Kidney glomerular epithelial cell (primary cell): ENCODE measurements at regions not wholly inside any gene's neighbourhood (a gene's known extent, or its start where the extent isn't known, plus 50 kb on each side); places are given as distances from the start of the nearest gene placed in this dataset.
A peak's percentile ranks its signal among the peaks of the same experiment; 100 is the strongest.
"Not testable (repeated sequence)": the region's sequence is repeated elsewhere in the genome, so short reads cannot be mapped to it uniquely, and the experiment has no call there.

Source experiments
- DNase-seq: peaks from one replicate; lab custom pipeline; 2025; lab: John Stamatoyannopoulos, UW

DNA sequence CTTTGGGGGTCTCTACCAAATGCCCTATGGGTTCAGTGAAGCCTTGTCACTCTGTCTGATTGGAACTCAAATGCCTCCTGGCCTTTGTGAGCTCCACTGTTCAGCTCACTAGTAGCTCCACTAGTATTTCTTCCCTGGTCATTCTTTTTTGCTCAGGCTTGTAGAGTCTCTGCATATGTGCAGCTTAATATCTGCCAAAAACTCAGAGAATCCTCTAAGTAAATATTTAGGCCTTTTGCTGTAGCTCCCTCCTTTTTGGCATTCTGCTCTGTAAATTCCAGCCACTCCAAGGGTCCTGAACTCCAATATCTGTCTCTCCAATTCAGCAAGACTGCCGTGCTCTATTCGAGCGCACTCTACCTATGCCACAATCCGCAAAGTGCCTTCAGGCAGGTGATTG lies 146.5 kb downstream of the MAIP1 start:
- DNase-seq = no peak

DNA sequence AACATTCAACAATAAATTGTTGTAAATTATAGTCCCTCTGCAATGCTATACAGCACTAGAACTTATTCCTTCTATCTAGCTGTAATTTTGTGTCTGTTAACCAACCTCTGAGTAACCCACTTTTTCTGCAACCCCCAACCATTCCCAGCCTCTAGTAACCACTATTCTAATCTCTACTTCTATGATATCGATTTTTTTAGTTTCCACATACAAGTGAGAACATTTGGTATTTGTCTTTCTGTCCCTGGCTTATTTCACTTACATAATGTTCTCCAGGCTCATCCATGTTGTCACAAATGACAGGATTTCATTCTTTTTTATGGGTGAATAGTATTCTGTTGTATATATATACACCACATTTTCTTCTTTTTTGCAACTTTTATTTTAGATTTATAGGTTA lies 147.6 kb downstream of the MAIP1 start:
- no peak for DNase-seq

DNA sequence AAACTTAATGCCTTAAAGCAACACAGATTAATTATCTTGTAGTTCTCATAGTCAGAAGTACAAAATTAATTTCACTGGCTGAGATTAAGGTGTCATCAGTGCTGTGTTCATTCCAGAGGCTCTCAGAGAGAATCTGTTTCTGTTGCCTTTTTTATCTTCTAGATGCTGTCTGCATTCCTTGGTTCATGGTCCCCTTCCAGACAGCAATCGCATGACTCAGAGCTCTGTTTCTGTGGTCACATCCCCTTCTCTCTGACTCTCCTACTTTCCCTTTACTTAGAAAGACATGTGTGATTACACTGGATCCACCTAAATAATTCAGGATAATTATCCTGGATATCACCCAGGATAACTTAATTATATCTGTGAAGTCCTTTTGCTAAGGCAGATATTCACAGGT lies 148.6 kb downstream of the MAIP1 start:
- no peak for DNase-seq

DNA sequence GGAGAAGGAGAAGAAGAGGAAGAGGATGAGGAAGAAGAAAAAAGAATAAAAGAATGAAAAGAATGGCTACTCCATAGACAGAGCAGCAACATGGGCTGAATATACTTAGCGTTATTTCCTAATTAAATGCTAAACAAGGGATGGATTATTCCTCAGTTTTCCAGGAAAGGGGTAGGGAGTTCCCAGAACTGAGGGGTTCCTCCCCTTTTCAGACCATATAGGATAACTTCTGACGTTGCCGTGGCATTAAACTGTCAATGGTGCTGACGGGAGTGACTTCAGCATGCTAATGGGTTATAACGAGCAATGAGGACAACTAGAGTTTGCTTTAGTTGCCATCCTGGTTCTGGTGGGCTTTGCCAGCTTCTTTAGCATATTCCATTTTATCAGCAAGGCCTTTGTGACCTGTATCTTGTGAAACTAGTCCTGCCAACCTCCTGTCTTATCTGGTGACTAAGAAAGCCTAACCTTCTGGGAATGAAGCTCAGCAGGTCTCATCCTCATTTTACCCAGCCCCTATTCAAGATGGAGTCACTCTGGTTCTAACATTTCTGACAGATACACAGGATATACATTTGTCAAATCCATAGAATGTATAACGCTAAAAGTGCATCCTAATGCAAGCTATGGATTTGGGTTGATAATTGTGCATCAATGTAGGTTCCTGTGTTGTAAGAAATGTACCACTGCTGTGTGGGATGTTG lies 152.3 kb downstream of the MAIP1 start:
- DNase-seq = no peak

DNA sequence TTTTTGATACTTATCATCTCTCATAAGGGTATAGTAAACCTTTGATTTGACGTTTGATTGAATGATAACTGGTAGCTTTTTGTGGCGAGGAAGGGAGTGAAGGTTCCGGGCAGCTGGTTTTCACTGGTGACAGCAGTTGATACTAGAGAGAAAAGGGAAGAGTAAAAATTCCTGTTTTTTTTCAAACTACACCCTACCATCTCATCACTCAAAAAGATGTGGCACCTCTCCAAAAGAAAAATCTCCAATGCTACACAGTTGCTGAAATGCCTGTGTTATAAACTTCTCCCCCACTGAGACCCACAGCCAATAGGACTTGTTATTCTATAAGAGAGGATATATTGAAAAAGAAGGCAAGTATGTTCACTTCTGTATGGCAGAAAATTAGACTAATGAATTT lies 154.0 kb downstream of the MAIP1 start:
- no peak for DNase-seq

DNA sequence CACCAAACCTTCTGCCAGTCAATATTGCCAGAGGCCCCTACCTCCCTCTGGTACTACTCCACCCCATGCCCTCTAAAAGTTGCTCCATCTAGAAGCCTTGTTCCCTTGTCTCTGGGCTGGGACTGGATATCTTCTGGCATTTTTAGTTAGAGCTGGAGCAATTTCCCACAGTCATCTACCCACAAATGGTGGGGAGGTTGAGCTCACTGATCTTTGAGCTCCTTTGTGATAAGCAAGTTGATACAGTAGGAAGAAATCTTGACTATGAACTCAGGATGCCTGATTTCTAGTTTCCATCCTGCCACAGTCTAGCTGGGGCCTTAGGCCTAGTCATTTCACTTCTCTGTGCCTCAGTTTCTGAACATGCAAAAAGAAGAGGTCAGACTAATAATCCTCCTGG lies 155.0 kb downstream of the MAIP1 start:
- DNase-seq = no peak

DNA sequence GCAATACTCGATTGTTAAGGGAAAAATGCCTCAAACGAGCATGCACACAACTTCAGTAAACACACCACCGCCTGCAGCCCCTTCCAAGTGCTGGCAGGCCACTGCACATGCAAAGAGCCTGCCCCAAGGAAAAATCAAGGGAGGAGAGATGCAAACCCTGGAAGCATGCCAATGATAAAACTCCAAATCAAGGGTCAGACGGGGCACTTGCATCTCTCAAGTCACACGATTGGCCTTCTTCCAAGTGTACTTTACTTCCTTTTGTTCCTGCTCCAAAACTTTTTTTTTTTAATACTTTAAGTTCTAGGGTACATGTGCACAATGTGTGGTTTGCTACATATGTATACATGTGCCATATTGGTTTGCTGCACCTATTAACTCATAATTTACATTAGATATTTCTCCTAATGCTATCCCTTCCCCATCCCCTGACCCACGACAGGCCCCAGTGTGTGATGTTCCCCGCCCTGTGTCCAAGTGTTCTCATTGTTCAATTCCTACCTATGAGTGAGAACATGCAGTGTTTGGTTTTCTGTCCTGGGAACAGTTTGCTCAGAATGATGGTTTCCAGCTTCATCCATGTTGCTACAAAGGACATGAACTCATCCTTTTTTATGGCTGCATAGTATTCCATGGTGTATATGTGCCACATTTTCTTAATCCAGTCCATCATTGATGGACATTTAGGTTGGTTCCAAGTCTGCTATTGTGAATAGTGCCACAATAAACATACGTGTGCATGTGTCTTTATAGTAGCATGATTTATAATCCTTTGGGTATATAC lies 157.8 kb downstream of the MAIP1 start:
- not testable (repeated sequence) for DNase-seq

DNA sequence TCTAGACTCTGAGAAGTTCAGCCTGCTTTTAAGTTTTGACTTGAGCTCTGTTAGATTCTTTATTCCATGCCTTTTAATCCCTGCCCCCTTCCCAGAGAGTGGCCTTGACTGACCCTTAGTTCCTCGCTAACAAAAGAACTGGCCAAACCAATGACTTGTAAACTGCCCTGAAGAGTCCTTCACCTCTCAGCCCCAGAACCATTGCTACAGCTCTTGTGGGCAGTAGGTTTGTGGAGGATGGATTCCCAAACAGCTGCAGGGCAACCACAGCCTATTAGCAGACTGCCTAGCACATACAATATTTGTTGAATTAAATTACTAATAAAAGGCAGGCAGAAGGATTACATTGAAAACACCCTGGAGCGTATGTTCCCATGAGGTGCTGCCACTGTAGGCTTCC lies 163.9 kb downstream of the MAIP1 start:
- no peak for DNase-seq

DNA sequence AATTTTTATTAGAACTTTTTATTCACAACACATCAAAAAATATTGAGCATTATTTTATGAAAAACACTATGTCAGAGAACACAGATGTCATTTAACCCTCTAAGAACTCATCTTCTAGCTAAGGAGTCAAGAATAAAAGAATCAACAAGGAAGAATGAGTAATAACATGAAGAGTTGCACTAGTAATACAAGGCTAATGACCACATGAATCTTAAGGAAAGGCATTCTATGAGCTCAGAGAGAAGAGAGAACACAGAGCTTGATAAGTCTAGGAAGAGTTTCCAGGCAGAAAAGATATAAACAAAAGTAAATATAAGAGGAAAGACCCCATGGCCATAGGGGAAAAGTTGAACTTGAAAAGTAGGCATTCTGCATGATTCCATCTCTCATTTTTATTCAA lies 166.5 kb downstream of the MAIP1 start:
- peak; percentile 24 for DNase-seq

DNA sequence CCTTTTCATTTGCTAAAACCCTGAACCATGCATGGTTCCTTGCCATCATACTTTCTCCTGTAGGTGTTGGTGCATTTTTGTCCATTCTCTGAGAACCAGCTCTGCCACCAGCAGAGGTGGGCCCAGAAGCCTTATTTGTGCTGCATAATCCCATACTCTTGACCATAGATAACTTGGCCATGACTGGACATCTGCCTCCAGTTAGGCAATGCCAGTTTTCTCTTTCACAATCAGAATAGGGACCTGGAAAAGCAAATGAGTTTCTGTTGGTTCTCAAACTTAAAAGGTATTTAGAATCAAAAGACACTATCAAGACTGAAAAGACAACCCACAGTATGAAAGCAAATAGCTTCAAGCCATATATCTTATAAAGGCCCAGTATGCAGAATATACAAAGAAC lies 167.3 kb downstream of the MAIP1 start:
- no peak for DNase-seq

DNA sequence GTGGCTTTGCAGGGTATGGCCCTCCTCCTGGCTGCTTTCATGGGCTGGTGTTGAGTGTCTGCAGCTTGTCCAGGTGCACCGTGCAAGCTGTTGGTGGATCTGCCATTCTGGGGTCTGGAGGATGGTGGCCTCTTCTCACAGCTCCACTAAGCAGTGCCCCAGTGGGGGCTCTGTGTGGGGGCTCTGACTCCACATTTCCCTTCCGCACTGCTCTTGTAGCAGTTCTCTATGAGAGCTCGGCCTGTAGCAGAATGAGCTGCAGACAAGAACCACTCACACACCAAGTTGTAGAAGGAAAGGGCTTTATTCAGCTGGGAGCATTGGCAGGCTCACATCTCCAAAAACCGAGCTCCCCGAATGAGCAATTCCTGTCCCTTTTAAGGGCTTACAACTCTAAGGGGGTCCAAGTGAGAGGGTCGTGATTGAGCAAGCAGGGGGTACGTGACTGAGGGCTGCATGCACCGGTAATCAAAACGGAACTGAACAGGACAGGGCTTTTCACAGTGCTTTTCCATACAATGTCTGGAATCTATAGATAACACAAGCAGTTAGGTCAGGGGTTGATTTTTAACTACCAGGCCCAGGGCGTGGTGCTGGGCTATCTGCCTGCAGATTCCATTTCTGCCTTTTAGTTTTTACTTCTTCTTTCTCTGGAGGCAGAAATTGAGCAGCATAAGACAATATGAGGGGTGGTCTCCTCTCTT lies 169.4 kb downstream of the MAIP1 start:
- DNase-seq = not testable (repeated sequence)

DNA sequence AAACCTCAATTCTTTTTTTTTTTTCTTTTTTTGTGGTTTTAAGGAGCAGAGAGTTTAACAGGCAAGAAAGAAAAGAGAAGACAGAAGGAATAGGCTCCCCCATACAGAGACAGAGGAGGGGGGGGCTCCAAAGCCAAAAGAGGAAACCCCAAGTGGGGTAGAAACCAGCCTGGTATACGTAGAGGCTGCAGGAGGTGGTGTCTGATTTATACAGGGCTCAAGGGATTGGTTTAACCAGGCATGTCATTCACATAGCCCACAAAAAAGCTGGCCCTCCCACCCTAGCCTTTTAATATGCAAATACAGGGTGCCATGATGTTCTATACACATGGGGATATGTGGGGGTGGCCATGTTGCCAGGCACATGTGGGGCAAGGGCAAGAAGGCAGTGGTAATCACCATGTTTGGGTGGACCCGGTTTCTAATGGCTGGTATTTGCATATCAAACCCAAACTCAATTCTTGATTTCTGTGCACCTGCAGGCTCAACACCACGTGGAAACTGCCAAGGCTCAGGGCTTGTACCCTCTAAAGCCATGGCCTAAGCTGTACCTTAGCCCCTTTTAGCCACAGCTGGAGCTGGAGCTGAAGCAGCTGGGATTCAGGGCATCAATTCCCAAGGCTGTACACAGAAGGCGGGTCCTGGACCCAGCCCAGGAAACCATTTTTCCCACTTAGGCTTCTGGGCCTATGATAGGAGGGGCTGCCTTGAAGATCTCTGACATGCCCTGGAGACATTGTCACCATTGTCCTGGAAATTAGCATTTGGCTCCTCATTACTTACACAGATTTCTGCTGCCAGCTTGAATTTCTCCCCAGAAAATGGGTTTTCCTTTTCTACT lies 170.3 kb downstream of the MAIP1 start:
- DNase-seq = no peak

DNA sequence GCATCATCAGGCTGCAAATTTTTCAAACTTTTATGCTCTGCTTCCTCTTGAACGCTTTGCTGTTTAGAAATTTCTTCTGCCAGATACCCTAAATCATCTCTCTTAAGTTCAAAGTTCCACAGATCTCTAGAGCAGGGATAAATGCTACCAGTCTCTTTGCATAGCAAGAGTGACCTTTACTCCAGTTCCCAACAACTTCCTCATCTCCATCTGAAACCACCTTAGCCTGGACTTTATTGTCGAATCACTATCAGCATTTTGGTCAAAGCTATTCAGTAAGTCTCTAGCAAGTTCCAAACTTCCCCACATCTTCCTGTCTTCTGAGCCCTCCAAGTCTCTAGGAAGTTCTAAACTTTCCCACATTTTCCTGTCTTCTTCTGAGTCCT lies 170.9 kb downstream of the MAIP1 start:
- not testable (repeated sequence) for DNase-seq

DNA sequence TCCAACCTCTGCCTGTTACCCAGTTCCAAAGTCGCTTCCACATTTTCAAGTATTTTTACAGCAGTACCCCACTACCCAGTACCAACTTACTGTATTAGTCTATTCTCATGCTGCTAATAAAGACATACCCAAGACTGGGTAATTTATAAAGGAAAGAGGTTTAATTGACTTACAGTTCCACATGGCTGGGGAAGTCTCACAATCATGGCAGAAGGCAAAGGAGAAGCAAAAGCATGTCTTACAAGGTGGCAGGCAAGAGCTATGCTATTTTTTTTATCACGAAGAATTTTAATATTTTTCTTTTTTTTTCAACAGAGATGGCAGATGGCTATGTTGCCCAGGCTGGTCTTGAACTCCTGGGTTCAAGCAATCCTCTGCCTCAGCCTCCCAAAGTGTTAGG lies 171.3 kb downstream of the MAIP1 start:
- DNase-seq = not testable (repeated sequence)

DNA sequence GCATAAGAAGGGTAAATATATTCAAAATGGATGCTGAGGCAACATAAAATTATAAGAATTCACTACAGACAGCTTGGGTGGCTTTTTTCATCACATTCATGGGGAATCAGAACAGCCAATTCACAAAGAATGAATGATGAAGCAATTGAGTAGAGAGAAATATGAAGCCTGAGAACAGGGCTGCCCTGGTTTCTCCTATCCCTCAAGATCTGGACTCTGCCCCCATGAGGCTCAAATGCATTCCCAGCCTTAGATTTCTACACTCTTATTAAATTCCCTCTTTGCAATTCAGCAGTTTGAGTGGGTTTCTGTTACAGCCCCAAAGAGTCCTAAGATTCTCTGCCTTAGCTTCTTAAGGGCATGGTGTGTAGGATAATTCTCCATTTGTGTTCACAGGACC lies 172.5 kb downstream of the MAIP1 start:
- no peak for DNase-seq

DNA sequence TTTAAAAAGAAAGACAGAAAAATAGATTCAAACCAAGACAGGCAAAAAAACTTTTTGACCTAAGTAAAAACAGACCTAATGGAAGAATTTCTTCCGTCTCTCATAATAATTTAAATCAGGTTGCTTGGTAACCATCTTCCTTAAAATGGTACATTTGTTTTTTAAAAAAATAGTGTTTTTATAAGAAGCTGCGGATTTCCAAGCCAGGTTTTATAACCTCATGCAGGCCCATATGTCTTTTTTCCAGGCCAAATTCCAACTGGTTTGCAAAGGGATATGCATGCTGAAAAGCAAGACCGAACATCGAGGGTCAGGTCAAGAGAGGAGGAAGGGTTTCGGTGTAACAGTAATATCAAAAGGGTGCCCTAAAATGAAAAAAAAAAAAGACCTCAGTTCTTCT lies 172.9 kb downstream of the MAIP1 start:
- DNase-seq = no peak

DNA sequence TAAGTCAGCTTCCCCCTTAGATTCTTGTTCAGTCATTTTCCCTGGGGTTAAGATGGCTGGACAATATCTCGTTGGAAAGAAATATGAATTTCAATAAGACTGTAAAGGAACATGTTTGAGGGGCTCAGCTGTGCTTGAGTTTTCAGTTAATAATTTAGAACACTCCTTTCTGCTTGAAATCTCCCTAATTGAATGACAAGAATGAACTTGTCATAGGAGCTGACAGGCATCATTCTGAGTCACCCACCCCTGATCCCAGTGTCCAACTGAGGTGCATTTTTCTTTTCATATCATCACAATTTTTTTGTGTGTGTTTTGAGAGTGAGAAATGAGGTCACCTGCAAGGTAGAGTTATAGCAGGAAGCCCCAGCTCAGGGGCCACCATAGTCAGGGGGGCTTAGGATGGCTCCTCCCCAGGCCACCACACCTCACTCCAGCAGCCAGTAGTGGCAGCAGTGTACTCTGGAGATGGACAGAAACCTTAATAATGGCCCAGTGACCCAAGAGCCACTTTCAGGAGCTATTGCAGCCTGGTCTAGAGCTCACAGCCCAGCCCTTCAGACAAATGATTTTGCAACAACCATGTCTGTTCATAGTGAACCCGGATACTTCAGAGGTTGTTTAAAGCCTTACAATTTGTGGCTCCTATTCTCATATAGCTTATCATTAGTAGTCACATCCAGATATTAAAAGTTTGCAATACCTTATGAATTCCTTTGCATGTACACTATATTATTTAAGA lies 174.5 kb downstream of the MAIP1 start:
- DNase-seq = no peak

DNA sequence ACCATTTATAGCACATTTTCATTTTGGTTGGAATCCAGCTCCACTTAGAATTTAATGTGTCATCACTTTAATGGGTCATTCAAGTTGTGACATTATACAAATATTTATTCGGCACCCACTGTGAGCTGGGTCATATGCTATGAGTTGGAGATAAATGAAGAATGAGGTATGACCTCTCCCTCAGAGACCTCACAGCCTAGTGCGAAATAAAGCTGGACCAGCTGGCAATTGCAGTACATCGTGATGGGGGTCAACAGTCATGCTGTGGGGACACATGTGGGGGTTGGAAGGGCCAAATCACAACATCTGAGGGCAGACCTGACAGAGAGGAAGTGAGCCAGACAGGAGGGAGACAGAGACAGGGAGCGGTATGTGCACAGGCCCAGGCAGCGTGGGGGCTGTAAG lies 175.4 kb downstream of the MAIP1 start:
- peak; percentile 58 for DNase-seq

DNA sequence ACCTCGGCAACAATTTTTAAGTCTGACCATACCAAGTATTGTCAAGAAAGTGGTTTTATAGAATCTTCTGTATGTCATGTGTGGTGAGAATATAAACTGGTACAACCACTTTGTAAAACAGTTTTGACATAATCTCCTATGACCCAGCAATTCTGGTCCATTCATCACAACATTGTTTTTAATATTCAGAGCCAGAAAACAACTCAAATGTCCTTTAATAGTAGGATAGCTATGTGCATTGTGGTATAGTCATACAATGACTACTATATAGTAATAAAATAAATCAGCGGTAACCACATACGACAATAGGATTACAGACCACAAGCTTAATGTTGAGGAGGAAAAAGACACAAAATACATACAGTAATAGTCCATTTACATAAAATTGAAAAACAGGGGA lies 175.2 kb upstream of the SPATS2L start:
- DNase-seq = no peak

DNA sequence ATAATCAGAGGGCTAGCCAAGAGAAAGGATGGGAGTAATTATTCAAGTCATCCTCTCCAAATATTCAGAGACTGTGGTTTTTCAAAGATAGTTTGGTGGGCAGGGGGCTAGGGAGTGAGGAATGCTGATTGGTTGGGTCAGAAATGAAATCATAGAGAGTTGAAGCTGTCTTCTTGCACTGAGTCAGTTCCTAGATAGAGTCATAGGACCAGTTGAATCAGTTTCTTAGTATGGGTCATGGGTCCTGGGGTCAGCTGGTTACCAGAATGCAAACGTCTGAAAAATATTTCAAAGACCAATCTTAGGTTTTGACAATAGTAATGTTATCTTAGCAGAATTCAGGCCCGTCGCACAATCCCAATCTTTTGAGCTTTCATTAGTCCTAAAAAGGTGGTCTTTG lies 171.4 kb upstream of the SPATS2L start:
- no peak for DNase-seq

DNA sequence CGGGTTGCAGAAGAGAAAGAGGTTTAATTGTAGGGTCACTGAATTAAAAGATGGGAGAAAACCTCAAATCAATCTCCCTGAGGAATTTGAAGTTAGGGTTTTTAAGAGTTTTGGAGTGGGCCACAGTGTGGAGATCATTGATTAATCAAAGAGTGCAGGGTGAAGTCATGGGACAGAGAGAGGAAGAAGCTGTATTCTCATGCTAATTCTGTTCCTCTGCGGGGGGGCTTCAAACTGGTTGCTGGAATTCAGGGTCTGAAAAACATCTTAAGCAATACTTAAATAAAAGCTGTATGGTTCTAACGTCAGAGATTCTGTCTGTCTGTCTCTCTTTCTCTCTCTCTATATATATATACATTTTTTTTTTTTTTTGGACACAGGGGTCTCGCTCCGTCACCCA lies 169.8 kb upstream of the SPATS2L start:
- DNase-seq = no peak

DNA sequence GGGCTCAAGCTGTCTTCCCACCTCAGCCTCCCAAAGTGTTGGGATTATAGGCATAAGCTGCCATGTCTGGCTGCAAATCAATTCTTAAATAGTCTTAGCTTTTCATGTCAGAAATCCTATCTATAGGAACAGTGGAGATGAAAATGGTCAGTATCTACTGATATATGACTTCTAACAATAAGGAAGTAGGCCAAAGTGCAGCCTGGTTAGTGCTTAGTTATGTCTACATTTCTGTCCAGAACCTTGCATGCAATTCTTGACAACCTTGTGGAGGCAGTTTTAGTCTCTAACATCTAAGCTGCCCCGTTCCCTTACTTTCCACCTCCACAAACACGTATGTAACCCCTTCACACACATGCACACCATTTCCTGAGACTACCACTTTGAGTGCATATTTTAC lies 169.2 kb upstream of the SPATS2L start:
- DNase-seq = no peak
